K562 (cell line): ENCODE measurements at regions not wholly inside any gene's neighbourhood (a gene's known extent, or its start where the extent isn't known, plus 50 kb on each side); places are given as distances from the start of the nearest gene placed in this dataset.

Experiments
- ATAC-seq: fragments of 200-7000 bp; cut with Tn5 transposase; 3 replicates; pipeline ENCODE4 v1.9.1; 2020; ENCODE audit warnings: moderate library complexity
- BruUV-seq: library from RNA; stranded (reverse); fragments of 400-500 nt; replicated peaks from 2 replicates; lab custom pipeline; 2021; lab: Mats Ljungman, UMichigan
- CTCF ChIA-PET: fragments of 300-600 bp; formaldehyde crosslinking; extraction: SDS; loops from one replicate; lab custom pipeline; 2021; ENCODE audit warnings: low intra/inter-chr PET ratio; lab: Yijun Ruan, JAX
- POLR2A ChIA-PET: fragments of 300-600, 350-650 bp; sonication (Branson Sonifier 250); formaldehyde crosslinking; extraction: SDS; loops from one replicate; lab custom pipeline; 2021; ENCODE audit warnings: antibody characterized with exemption, inconsistent platforms; lab: Yijun Ruan, JAX
- DNase-seq, 4 experiments: peaks; one replicate each; pipeline versions ENCODE4 v3.0.0 to v3.0.0-alpha.2; 2011 to 2018; ENCODE audit warnings: low spot score in 3 of 4, mixed read lengths in 3 of 4; ENCODE audit errors: extremely low read depth in 1 of 4
- FAIRE-seq: peaks from 2 replicates; lab custom pipeline; 2011; peaks lifted over from hg19 to GRCh38; lab: Jason Lieb, UNC
- H2AFZ ChIP-seq: 2 replicates; pipeline ENCODE4 v1.6.0; 2011; ENCODE audit warnings: low read depth, low read length, control low read depth, inconsistent platforms
- H3K27ac ChIP-seq: fragments of 200-600 bp; 3 replicates; pipeline ENCODE4 v1.8.0; 2011; ENCODE audit warnings: low read depth, mild to moderate bottlenecking, control low read depth, inconsistent platforms, low read length, moderate library complexity, mixed read lengths; ENCODE audit errors: extremely low read depth
- H3K27me3 ChIP-seq, 2 experiments: fragments of 300-600 bp in 1 of 2; 2 replicates in 1 of 2; 3 replicates in 1 of 2; pipeline versions ENCODE4 v1.6.0 to v1.8.0; 2011; ENCODE audit warnings: inconsistent platforms in 2 of 2, low read length in 2 of 2, mild to moderate bottlenecking in 1 of 2, mixed read lengths in 1 of 2, moderate library complexity in 1 of 2; ENCODE audit not compliant: control insufficient read depth in 2 of 2, insufficient read depth in 2 of 2
- H3K36me3 ChIP-seq: fragments of 300-600 bp; 3 replicates; pipeline ENCODE4 v1.8.0; 2011; ENCODE audit warnings: mild to moderate bottlenecking, low read length, inconsistent platforms; ENCODE audit not compliant: control insufficient read depth, insufficient read depth
- H3K4me1 ChIP-seq, 2 experiments: fragments of 200-600 bp in 1 of 2; replicated peaks in 1 of 2; 2 replicates in 1 of 2; 3 replicates in 1 of 2; pipeline versions ENCODE4 v1.5.1 to v1.8.0; 2011; ENCODE audit warnings: inconsistent platforms in 2 of 2, low read length in 2 of 2, mild to moderate bottlenecking in 1 of 2, mixed read lengths in 1 of 2, moderate library complexity in 1 of 2; ENCODE audit not compliant: control insufficient read depth in 2 of 2, insufficient read depth in 2 of 2
- H3K4me2 ChIP-seq: 2 replicates; pipeline ENCODE4 v1.6.1; 2011; ENCODE audit warnings: low read length, control low read depth, inconsistent platforms, mixed read lengths; ENCODE audit not compliant: insufficient read depth
- H3K4me3 ChIP-seq: fragments of 200-600 bp; sonication (generic), shearing (Covaris generic); 2 replicates; pipeline ENCODE4 v1.5.1; 2016; ENCODE audit warnings: control low read depth, inconsistent platforms
- H3K79me2 ChIP-seq: fragments of 200-600 bp; 3 replicates; pipeline ENCODE4 v1.8.0; 2011; ENCODE audit warnings: low read length, inconsistent platforms; ENCODE audit not compliant: control insufficient read depth, insufficient read depth
- H3K9ac ChIP-seq, 2 experiments: 2 replicates each; pipeline versions ENCODE4 v1.6.0 to v1.6.1; 2011; ENCODE audit warnings: low read depth in 2 of 2, low read length in 2 of 2, control low read depth in 1 of 2, inconsistent platforms in 1 of 2, mild to moderate bottlenecking in 1 of 2, mixed read lengths in 1 of 2; ENCODE audit not compliant: insufficient read depth in 1 of 2
- H3K9me1 ChIP-seq: one replicate; pipeline ENCODE4 v1.6.0; 2011; ENCODE audit warnings: inconsistent platforms, mild to moderate bottlenecking, low read length, moderate library complexity; ENCODE audit not compliant: control insufficient read depth, insufficient read depth
- H3K9me3 ChIP-seq: replicated peaks from 2 replicates; pipeline ENCODE4 v1.5.1; 2011; ENCODE audit warnings: low read depth, low read length, inconsistent platforms; ENCODE audit not compliant: control insufficient read depth, insufficient read depth
- H4K20me1 ChIP-seq: replicated peaks from 2 replicates; pipeline ENCODE4 v1.6.1; 2011; ENCODE audit warnings: low read length, inconsistent platforms, mixed read lengths; ENCODE audit not compliant: control insufficient read depth, insufficient read depth
- BHLHE40 ChIP-seq: IDR thresholded peaks from 2 replicates; pipeline ENCODE4 v1.6.1; 2011; ENCODE audit warnings: low read length, improper control_type of control experiment
- CBX3 ChIP-seq, 2 experiments: IDR thresholded peaks; 1 replicate in 1 of 2; 2 replicates in 1 of 2; pipeline ENCODE4 v1.6.1; 2012; ENCODE audit warnings: inconsistent platforms in 2 of 2, low read length in 2 of 2, borderline replicate concordance in 1 of 2, control low read depth in 1 of 2
- CSDE1 ChIP-seq, 2 experiments: fragments of 450-650 bp; IDR thresholded peaks; 2 replicates each; pipeline ENCODE4 v1.6.1; 2016; ENCODE audit warnings: mild to moderate bottlenecking in 1 of 2
- FOXK1 ChIP-seq: sonication (generic); formaldehyde crosslinking; IDR thresholded peaks from 2 replicates; pipeline ENCODE4 v1.8.0; 2022; ENCODE audit warnings: missing genetic modification reagents, mild to moderate bottlenecking, borderline replicate concordance
- FOXP4 ChIP-seq: sonication (generic); formaldehyde crosslinking; IDR thresholded peaks from 2 replicates; pipeline ENCODE4 v1.8.0; 2022; ENCODE audit warnings: mild to moderate bottlenecking, missing genetic modification reagents, borderline replicate concordance
- GATA2 ChIP-seq: sonication (generic); formaldehyde crosslinking; IDR thresholded peaks from 2 replicates; pipeline ENCODE4 v1.4.0; 2020; ENCODE audit warnings: mild to moderate bottlenecking, missing genetic modification reagents
- KHSRP ChIP-seq: fragments of 450-650 bp; IDR thresholded peaks from 2 replicates; pipeline ENCODE4 v1.6.1; 2017
- KLF13 ChIP-seq: fragments of 450-650 bp; IDR thresholded peaks from 2 replicates; pipeline ENCODE4 v1.6.1; 2016; ENCODE audit warnings: missing genetic modification characterization, low read depth, mild to moderate bottlenecking, missing compliant biosample characterization, moderate library complexity, borderline replicate concordance
- NONO ChIP-seq, 2 experiments: fragments of 200-400 bp in 1 of 2; fragments of 450-650 bp in 1 of 2; formaldehyde crosslinking in 1 of 2; IDR thresholded peaks; 2 replicates each; pipeline ENCODE4 v1.6.1; 2017; ENCODE audit warnings: low read depth in 2 of 2, mild to moderate bottlenecking in 2 of 2, moderate library complexity in 2 of 2, low read length in 1 of 2
- RBM34 ChIP-seq: fragments of 200-400 bp; formaldehyde crosslinking; IDR thresholded peaks from 2 replicates; pipeline ENCODE4 v1.6.1; 2018; ENCODE audit warnings: low read length, borderline replicate concordance; ENCODE audit not compliant: insufficient read depth
- SIN3A ChIP-seq, 2 experiments: fragments of 150-350 bp in 1 of 2; IDR thresholded peaks; 2 replicates each; pipeline ENCODE4 v1.6.1; 2011 to 2016; ENCODE audit warnings: borderline replicate concordance in 2 of 2, low read depth in 2 of 2, low read length in 2 of 2, mild to moderate bottlenecking in 2 of 2, moderate library complexity in 2 of 2; ENCODE audit not compliant: control insufficient read depth in 1 of 2
- STAG1 ChIP-seq: sonication (generic); formaldehyde crosslinking; IDR thresholded peaks from 2 replicates; pipeline ENCODE4 v1.5.0; 2020; ENCODE audit warnings: missing genetic modification reagents, borderline replicate concordance
- TAF1 ChIP-seq: IDR thresholded peaks from 2 replicates; pipeline ENCODE4 v1.6.1; 2011; ENCODE audit warnings: mild to moderate bottlenecking, low read length, moderate library complexity; ENCODE audit not compliant: insufficient read depth, control insufficient read depth, severe bottlenecking; ENCODE audit errors: extremely low read depth
- ZBTB49 ChIP-seq: sonication (generic); formaldehyde crosslinking; IDR thresholded peaks from 2 replicates; pipeline ENCODE4 v1.8.0; 2022; ENCODE audit warnings: missing genetic modification reagents, mild to moderate bottlenecking, borderline replicate concordance
- ZFP1 ChIP-seq: fragments of 450-650 bp; formaldehyde crosslinking; IDR thresholded peaks from 2 replicates; pipeline ENCODE4 v1.4.0; 2020; ENCODE audit warnings: mild to moderate bottlenecking, mixed read lengths
- ZFP30 ChIP-seq: fragments of 250-450 bp; sonication (Bioruptor Pico); IDR thresholded peaks from 2 replicates; pipeline ENCODE4 v1.8.0; 2022; ENCODE audit warnings: moderate library complexity, mild to moderate bottlenecking, inconsistent platforms, borderline replicate concordance
- ZNF217 ChIP-seq: sonication (generic); formaldehyde crosslinking; IDR thresholded peaks from 2 replicates; pipeline ENCODE4 v1.8.0; 2022; ENCODE audit warnings: mild to moderate bottlenecking, missing genetic modification reagents
- ZNF274 ChIP-seq: IDR thresholded peaks from 2 replicates; pipeline ENCODE4 v1.6.1; 2011; ENCODE audit warnings: low read depth, mild to moderate bottlenecking, low read length, moderate library complexity, borderline replicate concordance
- WGBS: fragments of 100-300 bp; shearing (Covaris generic); methylation state at CpG from one replicate; pipeline ENCODE4 v1.1.6; 2016; ENCODE audit warnings: low coverage, mixed read lengths; ENCODE audit not compliant: insufficient coverage; ENCODE audit errors: missing lambda C conversion rate; 5-methylcytosine and 5-hydroxymethylcytosine counted together
- in situ Hi-C: fragments of 300-500 bp; cut with MboI; formaldehyde crosslinking; loops from 4 replicates; pipeline ENCODE4 v1.15.0; 2018; ENCODE audit warnings: inconsistent platforms, mixed read lengths
- intact Hi-C: fragments of 100-400 bp; cut with micrococcal nuclease; formaldehyde crosslinking; loops from 2 replicates; pipeline ENCODE4 v1.14.2; 2022

DNA sequence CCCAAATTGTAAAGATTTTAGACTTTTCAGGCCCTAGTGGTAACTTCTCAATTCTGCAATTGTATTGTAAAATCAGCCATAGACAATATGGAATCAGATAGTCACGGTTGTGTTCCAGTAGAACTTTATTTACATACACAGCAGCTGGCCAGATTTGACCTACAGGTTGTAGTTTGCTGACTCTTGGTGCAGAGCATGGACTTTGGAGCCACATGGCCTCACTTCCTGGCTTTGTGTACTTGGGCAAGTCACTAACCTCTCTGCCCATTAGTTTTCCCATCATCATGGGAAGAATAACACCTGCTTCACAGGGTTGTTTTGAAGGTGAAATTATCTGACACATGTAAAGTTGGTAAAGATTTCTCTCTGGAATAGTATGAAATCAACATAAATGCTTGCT lies 147.6 kb downstream of the TMEM200C start:
- intact Hi-C loops (no loop called here), in situ Hi-C loops (no loop called here)
- POLR2A ChIA-PET, result no interaction called here
- no peaks in the 10 kb centered on the region for H3K9me1 ChIP-seq
- H3K79me2 ChIP-seq, result no peaks in the 10 kb centered on the region
- H3K9me3 ChIP-seq, result no peaks in the 10 kb centered on the region
- no peaks in the 10 kb centered on the region for H3K36me3 ChIP-seq
- DNase-seq (no peak), ATAC-seq (no peak), FAIRE-seq (no peak)
- no peaks in the 10 kb centered on the region for H3K27me3 ChIP-seq
- H3K4me1 ChIP-seq, result no peaks in the 10 kb centered on the region
- no TSS peak for BruUV-seq
- H2AFZ ChIP-seq, result no peak overlapping the region
- TF ChIP-seq CBX3 (IDR thresholded peaks at IDR 0.05; ENCODE audit: borderline replicate concordance in 1 of 2, low read length in 2 of 2) (no peak), ZFP30 (CRISPR knock-in tag) (no peak), ZNF217 (CRISPR knock-in tag) (no peak), RBM34 (no peak), ZFP1 (CRISPR knock-in tag) (no peak), GATA2 (CRISPR knock-in tag) (no peak), FOXK1 (no peak), FOXP4 (no peak), NONO (IDR thresholded peaks at IDR 0.05; ENCODE audit: low read depth in 2 of 2, low read length in 1 of 2) (no peak), KHSRP (no peak), KLF13 (tag) (no peak), CSDE1 (IDR thresholded peaks at IDR 0.05) (no peak), SIN3A (IDR thresholded peaks at IDR 0.05; ENCODE audit: borderline replicate concordance in 2 of 2, control insufficient read depth in 1 of 2, low read depth in 2 of 2, low read length in 2 of 2) (no peak), TAF1 (no peak), ZNF274 (no peak), ZBTB49 (no peak), BHLHE40 (no peak), STAG1 (CRISPR knock-in tag) (no peak)
- H3K27ac ChIP-seq, result no peak overlapping the region
- CTCF ChIA-PET, result no interaction called here
- H4K20me1 ChIP-seq, result no peaks in the 10 kb centered on the region
- no peak overlapping the region for H3K4me3 ChIP-seq
- no peak overlapping the region for H3K4me2 ChIP-seq
- WGBS, result 0% methylated on average over 1 of the region's 1 CpG
- H3K9ac ChIP-seq, result no peak overlapping the region
